ENCODE measurements at regions not wholly inside any gene's neighbourhood (a gene's known extent, or its start where the extent isn't known, plus 50 kb on each side); places are given as distances from the start of the nearest gene placed in this dataset.
A peak's percentile ranks its signal among the peaks of the same experiment; 100 is the strongest.

- TF ChIP-seq, protein P1, sequence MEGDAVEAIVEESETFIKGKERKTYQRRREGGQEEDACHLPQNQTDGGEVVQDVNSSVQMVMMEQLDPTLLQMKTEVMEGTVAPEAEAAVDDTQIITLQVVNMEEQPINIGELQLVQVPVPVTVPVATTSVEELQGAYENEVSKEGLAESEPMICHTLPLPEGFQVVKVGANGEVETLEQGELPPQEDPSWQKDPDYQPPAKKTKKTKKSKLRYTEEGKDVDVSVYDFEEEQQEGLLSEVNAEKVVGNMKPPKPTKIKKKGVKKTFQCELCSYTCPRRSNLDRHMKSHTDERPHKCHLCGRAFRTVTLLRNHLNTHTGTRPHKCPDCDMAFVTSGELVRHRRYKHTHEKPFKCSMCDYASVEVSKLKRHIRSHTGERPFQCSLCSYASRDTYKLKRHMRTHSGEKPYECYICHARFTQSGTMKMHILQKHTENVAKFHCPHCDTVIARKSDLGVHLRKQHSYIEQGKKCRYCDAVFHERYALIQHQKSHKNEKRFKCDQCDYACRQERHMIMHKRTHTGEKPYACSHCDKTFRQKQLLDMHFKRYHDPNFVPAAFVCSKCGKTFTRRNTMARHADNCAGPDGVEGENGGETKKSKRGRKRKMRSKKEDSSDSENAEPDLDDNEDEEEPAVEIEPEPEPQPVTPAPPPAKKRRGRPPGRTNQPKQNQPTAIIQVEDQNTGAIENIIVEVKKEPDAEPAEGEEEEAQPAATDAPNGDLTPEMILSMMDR (IDR thresholded peaks at IDR 0.05): peak; percentile 83
Measured at GRCh38 chr18:52288403-52289004, 51.5 kb upstream of the DCC start.

DNA sequence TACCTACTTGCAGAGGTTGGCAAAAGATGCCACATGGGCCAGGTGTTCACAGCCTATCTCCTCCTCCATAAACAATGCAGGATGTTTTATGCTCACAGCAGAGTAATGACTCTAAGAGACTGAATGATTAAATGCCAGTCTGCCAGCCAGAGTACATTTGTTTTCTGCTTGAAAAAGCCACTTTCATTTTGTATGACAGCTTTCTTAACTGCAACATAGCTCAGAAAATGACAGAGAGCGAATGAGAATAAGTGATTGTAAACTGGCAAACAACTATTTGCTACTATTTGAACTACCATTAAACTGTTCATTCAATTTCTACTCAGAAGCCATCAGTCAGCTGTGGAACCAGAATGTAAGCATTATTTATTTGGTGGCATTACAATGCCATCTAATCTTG, 50.6 kb upstream of the DCC start:
- TF ChIP-seq, protein P1 (IDR thresholded peaks at IDR 0.05): no peak

Data from LNCAP (cell line).